GM19043 (cell line): ENCODE measurements at regions not wholly inside any gene's neighbourhood (a gene's known extent, or its start where the extent isn't known, plus 50 kb on each side); places are given as distances from the start of the nearest gene placed in this dataset.

Experiments used
- ATAC-seq: cut with Tn5 transposase; IDR thresholded peaks from one replicate; pipeline ENCODE4 v1.9.1; 2021; ENCODE audit warnings: low read depth; ENCODE audit not compliant: unreplicated experiment

- no peak for ATAC-seq
Observed at GRCh38 chr1:59135761-59136255, 161.1 kb upstream of the FGGY start.

DNA sequence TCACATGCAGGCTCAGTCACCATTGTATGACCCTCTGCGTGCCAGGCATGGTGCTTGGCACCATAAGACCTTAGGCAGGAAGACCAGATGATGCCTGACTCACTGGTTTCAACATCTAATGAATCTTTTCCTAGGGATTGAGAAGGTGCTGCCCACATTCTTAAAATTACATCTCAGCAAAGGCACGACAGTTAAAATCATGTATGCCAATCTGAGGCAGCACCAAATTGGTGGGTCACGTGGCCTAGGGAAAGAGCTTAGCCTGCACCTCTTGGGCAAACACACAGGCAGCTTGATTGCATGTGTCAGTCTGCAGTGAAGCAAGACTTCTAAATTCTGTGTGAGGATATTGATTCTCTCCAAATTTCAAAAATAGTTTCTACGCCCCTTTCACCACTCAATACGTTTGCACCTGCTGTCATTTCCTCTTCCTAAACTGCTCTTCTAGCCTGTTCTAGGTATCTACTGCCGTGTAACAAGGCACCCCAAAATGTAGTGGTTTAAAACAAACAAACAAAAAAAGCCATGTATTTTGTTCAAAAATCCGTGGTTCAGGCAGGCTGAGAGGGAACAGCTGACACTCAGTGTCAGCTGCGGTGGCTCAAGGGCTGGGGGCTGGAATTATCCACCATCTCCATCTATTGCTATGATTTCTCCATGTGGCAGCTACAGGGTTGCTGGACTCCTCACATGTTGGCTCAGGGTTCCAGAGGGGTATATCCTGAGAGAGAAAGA lies 160.2 kb upstream of the FGGY start:
- ATAC-seq, result no peak

GRCh38 chr1:59137276-59137615 lies 159.6 kb upstream of the FGGY start:
- no peak for ATAC-seq

GRCh38 chr1:59137968-59138367 lies 158.9 kb upstream of the FGGY start:
- ATAC-seq, result no peak

GRCh38 chr1:59138402-59138801 lies 158.5 kb upstream of the FGGY start:
- no peak for ATAC-seq

GRCh38 chr1:59139396-59139795 lies 157.5 kb upstream of the FGGY start:
- ATAC-seq, result no peak

DNA sequence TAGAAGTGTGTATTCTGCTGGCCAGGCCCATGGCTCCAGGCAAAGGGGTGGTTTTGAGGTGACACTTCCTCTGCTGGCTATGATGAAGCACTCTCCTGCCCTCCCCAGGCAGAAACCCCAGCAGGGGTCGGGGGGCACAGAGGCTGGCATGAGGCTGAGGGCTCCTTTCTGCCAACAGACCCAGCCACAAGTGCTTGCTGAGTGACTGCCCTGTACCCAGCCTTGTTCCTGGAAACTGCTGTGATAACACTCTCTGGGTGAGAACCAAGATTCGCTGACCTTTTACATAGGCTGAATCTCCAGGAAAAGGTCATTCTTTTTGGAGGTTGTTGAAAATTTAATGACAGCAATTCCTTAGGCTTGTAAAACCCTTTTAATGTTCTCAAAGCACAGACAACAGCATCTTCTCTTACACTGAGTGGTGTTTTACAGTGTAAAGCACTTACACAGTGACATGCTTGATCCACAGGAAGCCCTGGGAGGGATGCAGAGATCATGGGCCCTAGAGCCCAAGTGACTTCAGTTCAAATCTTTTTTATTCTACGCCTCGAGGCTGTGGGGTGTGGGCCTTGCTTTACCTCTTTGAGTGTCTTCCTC lies 155.5 kb upstream of the FGGY start:
- ATAC-seq, result no peak

GRCh38 chr1:59142311-59143132 lies 154.4 kb upstream of the FGGY start:
- ATAC-seq, result no peak

- ATAC-seq, result no peak
Observed at GRCh38 chr1:59143133-59143487, 153.8 kb upstream of the FGGY start.

DNA sequence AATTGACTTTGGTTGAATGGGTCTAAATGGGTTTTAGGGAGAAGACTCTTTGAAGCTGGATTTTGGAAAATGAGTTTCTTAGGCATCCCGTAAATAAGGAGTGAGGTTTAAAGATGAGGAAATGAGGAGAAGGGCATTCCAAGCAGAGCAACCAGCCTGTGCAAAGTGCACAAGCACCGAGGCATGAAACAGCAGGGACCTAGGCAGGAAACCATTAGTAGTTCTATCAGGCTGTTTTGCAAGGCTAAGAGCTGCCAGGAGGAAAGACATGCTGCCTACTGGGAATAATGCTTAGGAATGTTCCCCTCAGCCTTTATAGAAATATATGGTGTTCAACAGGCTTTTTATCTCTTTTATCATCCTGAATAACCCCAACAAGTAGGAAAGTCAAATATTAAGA lies 153.1 kb upstream of the FGGY start:
- no peak for ATAC-seq

DNA sequence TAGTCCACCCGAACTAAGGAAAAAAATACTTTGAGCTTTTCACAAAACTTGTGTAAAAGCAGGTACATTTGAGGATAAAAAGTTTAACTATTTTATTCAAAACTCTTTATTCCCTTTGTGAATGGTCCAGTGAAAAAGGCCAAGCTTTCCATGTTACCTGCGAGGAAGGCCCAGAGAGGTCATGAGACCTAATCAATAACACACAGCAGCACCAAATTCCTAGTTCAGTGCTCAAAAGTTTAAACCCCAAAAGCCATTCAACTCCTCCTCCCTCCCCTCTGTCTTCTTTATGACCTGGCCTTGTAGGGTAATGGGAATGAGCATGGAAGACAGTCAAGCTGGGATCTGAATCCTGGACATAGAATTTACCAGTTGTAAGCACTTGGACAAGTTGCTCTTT lies 151.9 kb upstream of the FGGY start:
- no peak for ATAC-seq

GRCh38 chr1:59146056-59146455 lies 150.8 kb upstream of the FGGY start:
- no peak for ATAC-seq

DNA sequence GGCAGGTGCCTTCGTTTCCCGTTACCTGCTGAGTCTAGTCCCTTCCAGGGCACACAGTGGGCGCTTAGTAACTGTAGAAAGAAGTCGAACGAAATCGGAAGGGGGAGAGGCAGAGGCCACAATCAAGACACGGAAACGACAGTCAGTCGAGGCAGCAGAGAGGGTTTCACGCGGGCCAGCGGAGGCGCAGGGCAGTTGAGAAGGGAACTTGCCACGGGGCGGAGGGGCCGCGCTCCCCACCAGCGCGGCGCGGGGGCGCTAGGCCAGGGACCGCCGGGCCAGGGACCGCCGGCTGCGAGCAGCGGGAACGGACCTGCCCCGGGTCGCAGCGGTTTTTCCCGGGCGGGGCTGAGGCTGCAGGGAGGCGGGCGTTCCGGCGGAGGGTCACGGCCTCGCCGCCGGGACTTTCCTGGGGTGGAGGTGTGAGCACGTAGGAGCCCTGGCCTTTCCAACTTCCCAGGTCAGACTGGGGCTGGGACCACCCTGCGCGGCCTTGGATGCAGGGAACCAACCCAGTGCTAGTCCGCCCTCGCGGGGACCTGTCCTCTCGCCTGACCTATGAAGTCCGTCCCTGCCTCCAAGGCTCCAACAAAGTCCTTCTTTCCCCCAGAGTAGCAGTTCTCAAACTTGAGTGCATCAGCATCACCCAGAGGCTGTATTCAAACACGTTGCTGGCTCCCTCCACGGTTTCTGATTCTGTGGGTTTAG lies 150.1 kb upstream of the FGGY start:
- peak; percentile 44 for ATAC-seq

DNA sequence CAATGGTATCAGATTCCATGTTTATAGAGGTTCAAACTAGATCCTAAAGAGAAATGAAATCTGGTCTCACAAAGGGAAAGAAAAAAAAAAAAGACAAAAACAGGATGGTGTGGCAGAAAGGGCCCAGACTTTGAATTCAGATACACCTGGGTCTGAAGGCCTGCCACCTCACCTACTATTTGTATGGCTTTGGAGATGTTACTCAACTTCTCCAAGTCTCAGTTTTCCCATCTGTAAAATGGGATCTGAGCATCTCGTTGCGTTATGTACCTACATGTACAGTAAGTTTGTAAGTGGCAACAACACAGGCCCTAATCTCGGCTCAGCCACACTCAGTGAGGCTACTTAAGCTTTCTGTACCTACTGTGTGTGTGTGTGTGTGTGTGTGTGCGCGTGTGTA lies 147.5 kb upstream of the FGGY start:
- ATAC-seq, result no peak

GRCh38 chr1:59150577-59151386 lies 146.1 kb upstream of the FGGY start:
- peak; percentile 46 for ATAC-seq

GRCh38 chr1:59151387-59151761 lies 145.5 kb upstream of the FGGY start:
- ATAC-seq, result no peak

DNA sequence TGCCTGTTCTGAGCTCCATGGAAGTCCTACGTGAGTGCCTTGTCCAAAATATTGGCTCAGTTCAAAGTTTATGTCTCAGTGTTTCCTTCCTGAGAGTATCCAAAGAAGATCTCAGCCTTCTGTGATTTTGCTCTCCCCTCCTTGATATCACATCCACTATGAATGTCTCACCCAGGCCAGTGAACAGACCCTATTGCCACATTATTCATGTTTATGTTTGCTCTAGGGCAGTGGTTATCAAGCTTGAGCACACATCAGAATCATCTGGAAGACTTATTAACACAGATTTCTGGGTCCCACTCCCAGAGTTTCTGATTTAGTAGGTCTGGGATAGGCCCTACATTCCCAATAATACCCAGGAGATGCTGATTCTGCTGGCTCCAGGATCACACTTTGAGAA lies 145.0 kb upstream of the FGGY start:
- no peak for ATAC-seq

GRCh38 chr1:59152511-59152910 lies 144.4 kb upstream of the FGGY start:
- ATAC-seq, result no peak

- ATAC-seq, result no peak
Observed at GRCh38 chr1:59154401-59154800, 142.5 kb upstream of the FGGY start.

GRCh38 chr1:59155351-59155750 lies 141.5 kb upstream of the FGGY start:
- ATAC-seq, result no peak
